Activated CD4-positive, alpha-beta T cell treated with anti-CD3 and anti-CD28 coated beads, Interleukin-2, Interleukin-4, amounts not matched to agents 100 ng/mL and 50 ng/mL, durations not matched to agents 16 hours and 8 hours (primary cell): ENCODE measurements at regions not wholly inside any gene's neighbourhood (a gene's known extent, or its start where the extent isn't known, plus 50 kb on each side); places are given as distances from the start of the nearest gene placed in this dataset.

Experiments
- DNase-seq: peaks from one replicate; pipeline ENCODE4 v3.0.0-alpha.2; 2020; ENCODE audit warnings: low spot score

- no peak for DNase-seq
Measured at GRCh38 chr14:25150401-25150800, 100.5 kb upstream of the STXBP6 start.

- DNase-seq = no peak
Measured at GRCh38 chr14:25140411-25140810, 90.5 kb upstream of the STXBP6 start.

- DNase-seq = no peak
Measured at GRCh38 chr14:25136811-25137210, 86.9 kb upstream of the STXBP6 start.

GRCh38 chr14:25134184-25134583, 84.2 kb upstream of the STXBP6 start:
- no peak for DNase-seq

GRCh38 chr14:25132732-25133422, 82.9 kb upstream of the STXBP6 start:
- peak; percentile 61 for DNase-seq

- no peak for DNase-seq
Measured at GRCh38 chr14:25132094-25132493, 82.1 kb upstream of the STXBP6 start.

GRCh38 chr14:25122843-25123242, 72.9 kb upstream of the STXBP6 start:
- no peak for DNase-seq

- DNase-seq = no peak
Measured at GRCh38 chr14:25122211-25122610, 72.3 kb upstream of the STXBP6 start.

GRCh38 chr14:25121337-25122129, 71.6 kb upstream of the STXBP6 start:
- no peak for DNase-seq

- no peak for DNase-seq
Measured at GRCh38 chr14:25120261-25120660, 70.3 kb upstream of the STXBP6 start.

GRCh38 chr14:25118671-25119070, 68.7 kb upstream of the STXBP6 start:
- DNase-seq = no peak

- no peak for DNase-seq
Measured at GRCh38 chr14:25117342-25117741, 67.4 kb upstream of the STXBP6 start.

GRCh38 chr14:25116607-25117006, 66.7 kb upstream of the STXBP6 start:
- no peak for DNase-seq

GRCh38 chr14:25113394-25113793, 63.4 kb upstream of the STXBP6 start:
- DNase-seq = no peak

GRCh38 chr14:25111061-25111601, 61.2 kb upstream of the STXBP6 start:
- DNase-seq = no peak

- no peak for DNase-seq
Measured at GRCh38 chr14:25110106-25110505, 60.2 kb upstream of the STXBP6 start.

GRCh38 chr14:25108959-25109358, 59.0 kb upstream of the STXBP6 start:
- no peak for DNase-seq

- no peak for DNase-seq
Measured at GRCh38 chr14:25108291-25108690, 58.3 kb upstream of the STXBP6 start.

- no peak for DNase-seq
Measured at GRCh38 chr14:25103820-25104219, 53.9 kb upstream of the STXBP6 start.

- DNase-seq = no peak
Measured at GRCh38 chr14:25103271-25103670, 53.3 kb upstream of the STXBP6 start.

GRCh38 chr14:25102788-25103187, 52.8 kb upstream of the STXBP6 start:
- DNase-seq = no peak

GRCh38 chr14:25101276-25101675, 51.3 kb upstream of the STXBP6 start:
- DNase-seq = no peak
